Prostate gland (tissue), 2 donors: ENCODE measurements at regions not wholly inside any gene's neighbourhood (a gene's known extent, or its start where the extent isn't known, plus 50 kb on each side); places are given as distances from the start of the nearest gene placed in this dataset.

ENCODE experiments used
- DNase-seq: peaks from one replicate; pipeline ENCODE4 v3.0.0-alpha.2; 2019; ENCODE audit warnings: low spot score
- H3K27ac ChIP-seq, 2 donors: fragments of 200-600 bp; sonication (generic); 2 replicates each; pipeline ENCODE4 v1.5.1; 2017 to 2019
- H3K27me3 ChIP-seq: fragments of 200-600 bp; sonication (generic); replicated peaks from 2 replicates; pipeline ENCODE4 v1.5.1; 2019; ENCODE audit not compliant: insufficient read depth
- H3K36me3 ChIP-seq, 2 donors: fragments of 200-600 bp; sonication (generic); 1 replicate in 1 of 2; 2 replicates in 1 of 2; pipeline versions ENCODE4 v1.5.1 to v1.8.1; 2017 to 2019
- H3K4me1 ChIP-seq: fragments of 200-600 bp; sonication (generic); replicated peaks from 2 replicates; pipeline ENCODE4 v1.5.1; 2019
- H3K4me3 ChIP-seq, 2 donors: fragments of 200-600 bp; sonication (generic); 2 replicates each; pipeline ENCODE4 v1.5.1; 2017 to 2019
- H3K9me3 ChIP-seq: fragments of 200-600 bp; sonication (generic); 2 replicates; pipeline ENCODE4 v1.5.1; 2017
- POLR2A ChIP-seq: fragments of 450-650 bp; IDR thresholded peaks from one replicate; pipeline ENCODE4 v1.6.1; 2016; ENCODE audit warnings: antibody characterized with exemption, mild to moderate bottlenecking
- POLR2AphosphoS5 ChIP-seq: sonication (generic); formaldehyde crosslinking; IDR thresholded peaks from one replicate; pipeline ENCODE4 v1.6.1; 2017; ENCODE audit warnings: antibody characterized with exemption
- WGBS: methylation state at CpG from one replicate; pipeline ENCODE4 v1.1.5; 2018; 5-methylcytosine and 5-hydroxymethylcytosine counted together
- intact Hi-C: fragments of 100-400 bp; cut with DNase I; formaldehyde crosslinking; loops from one replicate; pipeline ENCODE4 v1.14.2; 2022
- TF ChIP-seq, protein P1 (sequence below), 4 experiments: fragments of 200-600 bp in 2 of 4; fragments of 450-650 bp in 2 of 4; sonication (generic) in 2 of 4; IDR thresholded peaks; 1 replicate in 3 of 4; 2 replicates in 1 of 4; pipeline ENCODE4 v1.5.1; 2016 to 2019; ENCODE audit warnings: antibody characterized with exemption in 4 of 4, mild to moderate bottlenecking in 2 of 4, moderate library complexity in 2 of 4

- 80% methylated on average over 4 of the region's 4 CpGs for WGBS
- Histone ChIP-seq H3K27me3 (no peaks in the 10 kb centered on the region), H3K36me3 (no peaks in the 10 kb centered on the region), H3K27ac (no peak overlapping the region), H3K9me3 (no peaks in the 10 kb centered on the region), H3K4me1 (no peaks in the 10 kb centered on the region), H3K4me3 (no peak overlapping the region)
- no peak for DNase-seq
- TF ChIP-seq POLR2AphosphoS5 (no peak), POLR2A (no peak)
- TF ChIP-seq, protein P1, sequence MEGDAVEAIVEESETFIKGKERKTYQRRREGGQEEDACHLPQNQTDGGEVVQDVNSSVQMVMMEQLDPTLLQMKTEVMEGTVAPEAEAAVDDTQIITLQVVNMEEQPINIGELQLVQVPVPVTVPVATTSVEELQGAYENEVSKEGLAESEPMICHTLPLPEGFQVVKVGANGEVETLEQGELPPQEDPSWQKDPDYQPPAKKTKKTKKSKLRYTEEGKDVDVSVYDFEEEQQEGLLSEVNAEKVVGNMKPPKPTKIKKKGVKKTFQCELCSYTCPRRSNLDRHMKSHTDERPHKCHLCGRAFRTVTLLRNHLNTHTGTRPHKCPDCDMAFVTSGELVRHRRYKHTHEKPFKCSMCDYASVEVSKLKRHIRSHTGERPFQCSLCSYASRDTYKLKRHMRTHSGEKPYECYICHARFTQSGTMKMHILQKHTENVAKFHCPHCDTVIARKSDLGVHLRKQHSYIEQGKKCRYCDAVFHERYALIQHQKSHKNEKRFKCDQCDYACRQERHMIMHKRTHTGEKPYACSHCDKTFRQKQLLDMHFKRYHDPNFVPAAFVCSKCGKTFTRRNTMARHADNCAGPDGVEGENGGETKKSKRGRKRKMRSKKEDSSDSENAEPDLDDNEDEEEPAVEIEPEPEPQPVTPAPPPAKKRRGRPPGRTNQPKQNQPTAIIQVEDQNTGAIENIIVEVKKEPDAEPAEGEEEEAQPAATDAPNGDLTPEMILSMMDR (IDR thresholded peaks at IDR 0.05) = no peak
- intact Hi-C loops = no loop called here
Measured at GRCh38 chr18:11324956-11325882, 175.8 kb upstream of the PIEZO2 start.

DNA sequence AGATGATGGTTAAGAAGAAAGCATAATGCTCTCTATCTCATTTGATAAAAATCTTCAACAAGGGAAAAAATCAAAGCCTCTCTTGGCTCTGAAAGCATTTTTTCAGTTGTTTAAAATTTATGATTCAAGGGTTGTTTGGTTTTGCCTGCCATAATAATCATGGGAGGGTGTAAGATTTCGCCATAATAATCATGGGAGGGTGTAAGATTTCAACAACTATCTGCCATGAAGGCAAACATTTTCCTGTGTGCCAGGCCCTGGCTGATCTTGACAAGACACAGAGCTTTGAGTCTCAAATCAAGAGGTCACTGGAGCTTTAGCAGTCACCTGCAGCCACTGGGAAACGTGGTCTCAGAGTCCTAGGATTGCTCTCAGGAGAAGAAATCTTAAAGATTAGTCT, 175.1 kb upstream of the PIEZO2 start:
- intact Hi-C loops = no loop called here
- no peaks in the 10 kb centered on the region for H3K27me3 ChIP-seq
- no peaks in the 10 kb centered on the region for H3K4me1 ChIP-seq
- no peak for TF ChIP-seq POLR2AphosphoS5
- H3K4me3 ChIP-seq = no peak overlapping the region
- no peaks in the 10 kb centered on the region for H3K9me3 ChIP-seq
- no peaks in the 10 kb centered on the region for H3K36me3 ChIP-seq
- no peak for DNase-seq
- WGBS = 42% methylated on average over 2 of the region's 2 CpGs
- H3K27ac ChIP-seq = no peak overlapping the region

DNA sequence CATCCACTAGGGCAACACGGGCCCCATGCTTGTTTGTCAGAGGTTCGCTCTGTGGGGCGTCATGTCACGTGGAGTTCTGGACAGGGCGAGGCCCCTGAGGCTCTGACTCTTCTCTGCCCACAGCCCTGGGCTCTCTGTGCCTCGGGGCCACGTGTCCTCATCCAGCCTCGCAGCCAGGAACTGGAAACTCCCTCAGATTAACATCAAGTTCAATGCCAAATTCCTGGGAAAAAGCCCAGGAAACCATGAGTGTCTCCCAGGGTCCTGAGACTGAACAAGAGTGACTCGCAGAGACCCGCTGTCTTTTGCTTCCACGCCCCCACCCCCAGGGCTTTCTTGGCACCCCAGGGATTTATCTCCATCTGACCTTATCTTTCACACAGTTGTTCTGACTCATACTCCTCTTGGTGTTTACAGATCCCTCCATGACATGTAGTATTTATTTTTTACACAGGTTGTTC, 174.0 kb upstream of the PIEZO2 start:
- no peak overlapping the region for H3K27ac ChIP-seq
- no peaks in the 10 kb centered on the region for H3K36me3 ChIP-seq
- intact Hi-C loops = no loop called here
- H3K4me1 ChIP-seq = no peaks in the 10 kb centered on the region
- no peak for TF ChIP-seq POLR2AphosphoS5
- no peak for TF ChIP-seq POLR2A
- TF ChIP-seq, protein P1 (IDR thresholded peaks at IDR 0.05) = no peak
- 68% methylated on average over 11 of the region's 11 CpGs for WGBS
- H3K27me3 ChIP-seq = no peaks in the 10 kb centered on the region
- no peak overlapping the region for H3K4me3 ChIP-seq
- no peaks in the 10 kb centered on the region for H3K9me3 ChIP-seq
- no peak for DNase-seq

- no peaks in the 10 kb centered on the region for H3K36me3 ChIP-seq
Measured at GRCh38 chr18:11322716-11323115, 173.3 kb upstream of the PIEZO2 start.

DNA sequence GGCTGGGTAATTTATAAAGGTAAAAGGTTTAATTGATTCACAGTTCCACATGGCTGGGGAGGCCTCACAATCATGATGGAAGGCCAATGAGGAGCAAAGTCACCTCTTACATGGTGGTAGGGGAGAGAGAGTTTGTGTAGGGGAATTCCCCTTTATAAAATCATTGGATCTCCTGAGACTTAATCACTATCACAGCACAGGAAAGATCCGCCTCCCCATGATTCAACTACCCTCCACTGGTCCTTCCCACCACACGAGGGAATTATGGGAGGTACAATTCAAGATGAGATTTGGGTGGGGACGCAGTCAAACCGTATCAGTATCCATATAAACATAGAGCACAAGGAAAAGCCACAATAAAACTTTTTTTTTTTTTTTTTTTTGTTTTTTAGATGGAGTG, 172.6 kb upstream of the PIEZO2 start:
- no peak overlapping the region for H3K27ac ChIP-seq
- TF ChIP-seq POLR2A = no peak
- TF ChIP-seq POLR2AphosphoS5 = no peak
- TF ChIP-seq, protein P1 (IDR thresholded peaks at IDR 0.05) = no peak
- WGBS = 67% methylated on average over 4 of the region's 4 CpGs
- no peaks in the 10 kb centered on the region for H3K4me1 ChIP-seq
- intact Hi-C loops = no loop called here
- H3K36me3 ChIP-seq = no peaks in the 10 kb centered on the region
- H3K9me3 ChIP-seq = no peaks in the 10 kb centered on the region
- H3K4me3 ChIP-seq = no peak overlapping the region
- DNase-seq = no peak
- H3K27me3 ChIP-seq = no peaks in the 10 kb centered on the region

More at GRCh38 chr18:11322716-11323115, 173.3 kb upstream of the PIEZO2 start:
- 74% methylated on average over 7 of the region's 7 CpGs for WGBS
- no peaks in the 10 kb centered on the region for H3K9me3 ChIP-seq
- H3K4me3 ChIP-seq = no peak overlapping the region
- H3K27me3 ChIP-seq = no peaks in the 10 kb centered on the region
- DNase-seq = no peak
- TF ChIP-seq POLR2AphosphoS5 = no peak
- TF ChIP-seq POLR2A = no peak
- TF ChIP-seq, protein P1 (IDR thresholded peaks at IDR 0.05) = no peak
- intact Hi-C loops = no loop called here
- no peaks in the 10 kb centered on the region for H3K4me1 ChIP-seq
- H3K27ac ChIP-seq = no peak overlapping the region
